T-helper 2 cell treated with Interferon-gamma antibody and Interleukin-4, amounts not matched to agents 5 μg/mL and 100 μg/mL, for 36 hours (primary cell): ENCODE measurements at regions not wholly inside any gene's neighbourhood (a gene's known extent, or its start where the extent isn't known, plus 50 kb on each side); places are given as distances from the start of the nearest gene placed in this dataset.
"Not testable (repeated sequence)": the region's sequence is repeated elsewhere in the genome, so short reads cannot be mapped to it uniquely, and the experiment has no call there.

Source experiments
- DNase-seq: peaks from one replicate; pipeline ENCODE4 v3.0.0; 2021; ENCODE audit warnings: low spot score
- H3K27ac Mint-ChIP-seq: one replicate; pipeline ENCODE4 v1.8.0; 2021; ENCODE audit warnings: mild to moderate bottlenecking, mixed read lengths
- H3K27me3 Mint-ChIP-seq: one replicate; pipeline ENCODE4 v1.8.0; 2021; ENCODE audit warnings: low read depth, mixed read lengths
- H3K36me3 Mint-ChIP-seq: one replicate; pipeline ENCODE4 v1.8.0; 2021; ENCODE audit warnings: low read depth, mixed read lengths
- H3K4me1 Mint-ChIP-seq: one replicate; pipeline ENCODE4 v1.8.0; 2021; ENCODE audit warnings: low read depth, mixed read lengths
- H3K4me3 Mint-ChIP-seq: one replicate; pipeline ENCODE4 v1.8.0; 2022; ENCODE audit warnings: mild to moderate bottlenecking, moderate library complexity, mixed read lengths
- H3K9me3 Mint-ChIP-seq: one replicate; pipeline ENCODE4 v1.8.0; 2021; ENCODE audit warnings: mixed read lengths

DNA sequence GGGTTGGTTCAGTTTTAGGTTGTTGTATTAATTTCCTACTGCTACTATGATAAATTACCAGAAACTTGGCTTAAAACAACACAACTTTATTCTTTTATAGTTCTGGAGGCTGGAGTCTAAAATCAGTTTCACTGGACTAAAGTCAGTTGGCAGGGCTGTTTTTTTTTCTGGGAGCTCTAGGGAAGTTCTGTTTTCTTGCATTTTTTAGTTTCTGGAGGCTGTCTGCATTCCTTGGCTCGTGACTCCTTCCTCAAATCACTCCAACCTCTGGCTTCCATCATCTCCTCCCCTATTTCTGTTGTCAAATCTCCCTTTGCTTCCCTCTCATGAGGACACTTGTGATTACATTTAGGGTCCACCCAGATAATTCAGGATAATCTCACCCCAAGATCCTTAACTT lies 51.3 kb upstream of the SUB1 start:
- peak overlapping the region; percentile 54 for H3K4me3 Mint-ChIP-seq

DNA sequence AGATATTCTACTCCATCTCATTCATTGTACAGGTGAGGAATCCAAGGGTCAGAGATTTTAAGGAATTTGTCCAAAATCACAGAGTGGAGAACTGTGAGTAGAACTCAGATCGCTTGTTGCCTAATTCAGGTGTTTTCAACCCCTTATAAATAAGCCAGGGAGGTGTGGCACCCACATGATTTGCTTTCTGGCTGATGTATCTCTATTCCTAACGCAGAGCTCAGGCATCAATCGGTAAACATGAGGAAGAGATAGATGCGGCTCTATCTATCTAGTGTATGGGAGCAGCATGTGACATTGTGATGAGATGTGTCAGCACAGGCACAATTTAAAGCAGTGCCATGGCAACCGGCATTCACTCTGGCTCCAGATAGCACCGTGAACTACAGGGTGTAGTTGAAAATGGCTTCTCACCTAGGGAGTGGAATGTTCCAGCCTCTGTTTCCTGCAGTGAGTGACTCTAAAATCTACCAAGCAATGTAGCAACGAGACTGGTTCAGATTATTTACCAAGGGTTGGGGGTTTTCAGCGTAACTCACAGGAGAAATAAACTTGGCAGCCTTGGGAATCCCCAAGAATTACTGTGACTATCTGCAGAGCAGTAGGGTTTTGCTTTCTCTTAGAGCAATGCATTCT lies 53.4 kb upstream of the SUB1 start:
- Mint-ChIP-seq H3K4me3 (peak overlapping the region; percentile 86), H3K4me1 (peaks cover 41% of the 10 kb centered on the region), H3K9me3 (no peaks in the 10 kb centered on the region), H3K27ac (peak overlapping the region; percentile 91), H3K27me3 (no peaks in the 10 kb centered on the region), H3K36me3 (peaks cover 2% of the 10 kb centered on the region)
- DNase-seq: peak; percentile 57

More for the DNA sequence above, 51.3 kb upstream of the SUB1 start:
- H3K36me3 Mint-ChIP-seq: peaks cover 5% of the 10 kb centered on the region
- peaks cover 61% of the 10 kb centered on the region for H3K4me1 Mint-ChIP-seq
- H3K27me3 Mint-ChIP-seq: no peaks in the 10 kb centered on the region
- DNase-seq: no peak
- H3K9me3 Mint-ChIP-seq: no peaks in the 10 kb centered on the region
- H3K27ac Mint-ChIP-seq: peak overlapping the region; percentile 56

DNA sequence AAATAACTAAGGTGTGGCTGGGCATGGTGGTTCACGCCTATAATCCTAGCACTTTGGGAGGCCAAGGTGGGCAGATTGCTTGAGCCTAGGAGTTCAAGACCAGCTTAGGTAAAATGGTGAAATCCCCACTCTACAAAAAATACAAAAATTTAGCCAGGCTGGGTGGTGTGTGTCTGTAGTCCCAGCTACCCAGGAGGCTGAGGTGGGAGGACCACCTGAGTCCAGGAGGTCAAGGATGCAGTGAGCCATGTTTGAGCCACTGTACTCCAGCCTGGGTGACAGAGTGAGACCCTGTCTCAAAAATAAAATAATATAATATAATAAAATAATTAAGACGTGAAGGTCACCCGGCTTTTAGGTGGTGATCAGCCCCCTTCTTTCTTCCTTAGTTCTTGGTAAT lies 58.0 kb upstream of the SUB1 start:
- H3K27me3 Mint-ChIP-seq, DNase-seq, H3K9me3 Mint-ChIP-seq, H3K27ac Mint-ChIP-seq, H3K36me3 Mint-ChIP-seq, H3K4me3 Mint-ChIP-seq: not testable (repeated sequence)
- H3K4me1 Mint-ChIP-seq: peaks cover 28% of the 10 kb centered on the region

DNA sequence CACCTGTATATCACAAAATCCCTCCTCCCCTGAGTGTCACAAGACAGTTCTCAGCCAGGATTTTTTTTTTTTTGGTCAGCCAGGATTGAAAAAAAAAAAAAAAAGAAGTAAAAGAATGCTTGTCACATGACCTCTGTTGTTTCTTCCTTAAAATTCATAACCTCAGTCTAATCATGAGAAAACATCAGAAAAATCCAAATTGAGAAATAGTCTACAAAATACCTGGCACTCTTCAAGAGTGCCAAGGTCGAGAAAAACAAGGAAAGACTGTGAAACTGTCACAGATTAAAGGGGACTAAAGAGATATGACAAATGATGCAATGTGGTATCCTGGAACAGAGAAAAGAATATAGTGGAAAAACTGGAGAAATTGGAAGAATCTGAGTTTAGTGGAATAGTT lies 58.5 kb upstream of the SUB1 start:
- Mint-ChIP-seq H3K9me3 (no peaks in the 10 kb centered on the region), H3K4me1 (peaks cover 27% of the 10 kb centered on the region), H3K27ac (no peak overlapping the region), H3K27me3 (no peaks in the 10 kb centered on the region), H3K36me3 (no peaks in the 10 kb centered on the region), H3K4me3 (no peak overlapping the region)
- DNase-seq: no peak

DNA sequence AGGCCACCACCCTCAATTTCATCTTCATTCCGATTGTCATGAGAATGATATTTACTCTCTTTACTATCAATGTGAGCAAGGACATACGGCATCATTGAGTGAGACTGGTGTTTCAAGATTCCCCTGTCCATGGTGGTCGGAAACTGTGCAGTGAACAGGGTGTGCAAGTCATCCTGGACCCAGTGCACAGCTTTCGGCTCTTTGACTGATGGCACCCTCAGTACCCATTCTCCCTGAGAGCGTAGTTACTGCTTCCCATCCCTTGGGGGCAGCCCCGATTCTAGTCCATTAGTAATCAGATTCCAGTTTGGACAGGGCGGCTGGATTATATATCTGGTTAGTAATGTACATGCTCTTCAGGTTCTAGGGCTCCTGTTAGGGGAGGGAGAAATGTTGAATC lies 61.7 kb upstream of the SUB1 start:
- H3K27ac Mint-ChIP-seq: no peak overlapping the region
- H3K4me3 Mint-ChIP-seq: no peak overlapping the region
- no peaks in the 10 kb centered on the region for H3K9me3 Mint-ChIP-seq
- DNase-seq: no peak
- H3K27me3 Mint-ChIP-seq: peaks cover 4% of the 10 kb centered on the region
- no peaks in the 10 kb centered on the region for H3K36me3 Mint-ChIP-seq
- peaks cover 23% of the 10 kb centered on the region for H3K4me1 Mint-ChIP-seq

DNA sequence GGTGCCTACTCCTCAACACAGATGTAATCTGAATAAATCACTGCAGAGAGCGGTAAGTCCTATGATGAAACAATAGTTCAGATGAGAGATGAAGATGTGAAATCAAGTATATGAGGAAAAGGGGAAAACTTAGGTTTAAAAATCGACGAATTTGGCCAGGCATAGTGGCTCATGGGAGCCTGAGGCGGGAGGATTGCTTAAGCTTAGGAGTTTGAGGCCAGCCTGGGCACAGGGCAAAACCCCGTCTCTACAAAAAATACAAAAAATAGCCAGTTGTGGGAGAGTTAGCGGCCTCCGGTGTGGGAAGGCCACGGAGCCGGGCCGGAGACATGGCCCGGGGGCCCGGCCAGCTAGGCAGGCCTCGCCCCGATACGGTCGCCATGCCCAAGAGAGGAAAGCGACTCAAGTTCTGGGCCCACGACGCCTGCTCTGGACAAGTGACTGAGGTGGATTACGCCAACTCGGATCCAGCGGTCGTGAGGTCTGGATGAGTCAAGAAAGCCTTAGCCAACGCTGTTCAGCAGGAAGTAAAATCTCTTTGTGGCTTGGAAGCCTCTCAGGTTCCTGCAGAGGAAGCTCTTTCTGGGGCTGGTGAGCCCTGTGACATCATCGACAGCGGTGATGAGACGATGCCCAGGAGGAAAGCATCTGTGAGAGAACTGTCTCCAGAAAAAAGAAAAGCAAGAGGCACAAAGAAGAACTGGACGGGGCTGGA lies 62.8 kb upstream of the SUB1 start:
- no peaks in the 10 kb centered on the region for H3K36me3 Mint-ChIP-seq
- peak overlapping the region; percentile 62 for H3K27ac Mint-ChIP-seq
- peak overlapping the region; percentile 29 for H3K4me3 Mint-ChIP-seq
- peaks cover 4% of the 10 kb centered on the region for H3K27me3 Mint-ChIP-seq
- DNase-seq: peak; percentile 59
- peaks cover 23% of the 10 kb centered on the region for H3K4me1 Mint-ChIP-seq
- no peaks in the 10 kb centered on the region for H3K9me3 Mint-ChIP-seq

DNA sequence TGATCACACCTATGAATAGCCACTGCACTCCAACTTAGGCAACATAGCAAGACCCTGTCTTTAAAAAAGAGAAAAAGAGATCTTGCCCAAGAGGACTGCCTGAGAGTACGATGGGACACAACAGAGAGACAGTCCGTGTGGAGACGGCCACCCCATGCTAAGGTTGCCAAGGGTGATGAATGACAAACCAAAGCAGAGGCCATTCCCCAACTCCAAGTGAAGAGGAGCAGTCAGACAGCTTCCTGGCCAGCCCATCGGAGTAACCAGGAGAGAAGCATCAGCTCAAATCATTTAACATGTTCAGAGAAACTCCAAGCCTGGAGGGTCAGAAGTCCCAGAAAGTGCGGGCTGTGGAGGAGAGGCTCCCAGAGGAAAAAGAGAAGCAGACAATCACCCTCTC lies 63.9 kb upstream of the SUB1 start:
- H3K4me3 Mint-ChIP-seq: no peak overlapping the region
- H3K4me1 Mint-ChIP-seq: peaks cover 19% of the 10 kb centered on the region
- H3K27ac Mint-ChIP-seq: no peak overlapping the region
- no peak for DNase-seq
- no peaks in the 10 kb centered on the region for H3K36me3 Mint-ChIP-seq
- H3K9me3 Mint-ChIP-seq: no peaks in the 10 kb centered on the region
- H3K27me3 Mint-ChIP-seq: peaks cover 8% of the 10 kb centered on the region

DNA sequence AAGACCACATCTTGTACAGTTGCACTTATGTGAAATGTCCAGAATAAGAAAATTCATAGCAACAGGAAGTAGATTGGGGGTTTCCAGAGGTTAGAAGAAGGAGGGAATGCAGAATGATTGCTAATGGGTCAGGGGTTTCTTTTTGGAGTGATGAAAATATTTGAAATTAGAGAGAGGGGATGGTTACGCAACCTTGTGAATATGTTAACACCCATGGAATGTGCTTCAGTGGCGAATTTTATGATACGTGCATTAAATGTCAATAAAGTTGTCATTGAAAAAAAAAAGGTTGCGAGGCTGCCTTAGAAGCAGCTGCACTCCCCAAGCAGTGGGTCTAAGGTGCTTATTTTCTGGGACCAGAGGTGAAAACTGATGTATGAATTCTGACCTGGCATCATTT lies 64.4 kb upstream of the SUB1 start:
- Mint-ChIP-seq H3K36me3 (no peaks in the 10 kb centered on the region), H3K4me3 (no peak overlapping the region), H3K27me3 (peaks cover 8% of the 10 kb centered on the region), H3K27ac (no peak overlapping the region), H3K4me1 (peaks cover 19% of the 10 kb centered on the region), H3K9me3 (no peaks in the 10 kb centered on the region)
- no peak for DNase-seq

DNA sequence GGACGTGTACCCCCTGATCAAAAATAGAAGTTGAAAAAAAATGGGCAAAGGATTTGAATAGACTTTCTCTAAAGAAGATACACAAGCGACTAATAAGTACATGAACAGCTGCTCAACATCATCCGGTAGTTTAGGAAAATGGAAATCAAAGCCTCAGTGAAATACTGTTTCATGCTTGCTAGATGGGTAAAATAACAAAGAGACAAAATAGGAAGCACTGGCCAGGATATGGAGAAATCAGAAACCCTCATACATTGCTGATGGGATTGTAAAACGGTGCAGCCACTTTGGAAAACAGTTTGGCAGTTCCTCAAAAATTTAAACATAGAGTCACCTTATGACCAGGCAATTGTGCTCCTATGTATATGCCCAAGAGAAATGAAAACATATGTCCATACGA lies 65.0 kb upstream of the SUB1 start:
- Mint-ChIP-seq H3K27ac (no peak overlapping the region), H3K27me3 (peaks cover 8% of the 10 kb centered on the region), H3K9me3 (no peaks in the 10 kb centered on the region), H3K36me3 (no peaks in the 10 kb centered on the region), H3K4me1 (peaks cover 19% of the 10 kb centered on the region), H3K4me3 (no peak overlapping the region)
- DNase-seq: no peak

DNA sequence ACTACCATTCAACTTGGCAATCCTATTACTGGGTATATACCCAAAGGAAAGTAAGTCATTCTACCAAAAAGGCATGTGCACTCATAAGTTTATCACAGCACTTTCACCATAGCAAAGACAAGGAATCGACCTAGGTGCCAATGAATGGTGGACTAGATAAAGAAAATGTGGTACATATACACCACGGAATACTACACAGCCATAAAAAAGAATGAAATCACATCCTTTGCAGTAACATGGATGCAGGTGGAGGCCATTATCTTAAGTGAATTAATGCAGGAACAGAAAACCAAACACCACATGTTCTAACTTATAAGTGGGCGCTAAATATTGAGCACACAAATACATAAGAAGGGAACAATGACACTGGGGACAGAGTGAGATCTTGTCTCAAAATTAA lies 65.8 kb upstream of the SUB1 start:
- H3K36me3 Mint-ChIP-seq: no peaks in the 10 kb centered on the region
- no peaks in the 10 kb centered on the region for H3K9me3 Mint-ChIP-seq
- peaks cover 19% of the 10 kb centered on the region for H3K4me1 Mint-ChIP-seq
- DNase-seq: no peak
- no peak overlapping the region for H3K27ac Mint-ChIP-seq
- H3K27me3 Mint-ChIP-seq: peaks cover 8% of the 10 kb centered on the region
- no peak overlapping the region for H3K4me3 Mint-ChIP-seq

DNA sequence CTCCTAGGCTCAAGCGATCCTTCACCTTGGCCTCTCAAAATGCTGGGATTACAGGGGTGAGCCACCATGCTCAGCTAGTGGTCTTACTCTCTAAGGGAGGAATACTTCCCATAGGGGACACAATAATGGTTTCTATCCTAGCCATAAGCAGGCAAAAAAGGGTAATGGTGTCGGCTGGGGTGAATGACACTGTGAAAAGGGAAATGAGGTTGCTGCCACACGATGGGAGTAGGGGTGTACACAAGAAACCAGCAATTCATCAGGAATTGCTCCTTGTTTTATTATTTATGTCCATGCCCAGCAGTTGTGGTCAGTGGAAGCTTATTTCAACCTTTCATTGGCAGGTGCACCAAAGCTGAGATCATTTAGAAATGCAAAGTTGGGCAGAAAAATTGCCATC lies 70.3 kb upstream of the ZFR start:
- no peaks in the 10 kb centered on the region for H3K9me3 Mint-ChIP-seq
- peaks cover 8% of the 10 kb centered on the region for H3K27me3 Mint-ChIP-seq
- DNase-seq: no peak
- no peak overlapping the region for H3K27ac Mint-ChIP-seq
- H3K36me3 Mint-ChIP-seq: no peaks in the 10 kb centered on the region
- H3K4me3 Mint-ChIP-seq: no peak overlapping the region
- no peaks in the 10 kb centered on the region for H3K4me1 Mint-ChIP-seq

DNA sequence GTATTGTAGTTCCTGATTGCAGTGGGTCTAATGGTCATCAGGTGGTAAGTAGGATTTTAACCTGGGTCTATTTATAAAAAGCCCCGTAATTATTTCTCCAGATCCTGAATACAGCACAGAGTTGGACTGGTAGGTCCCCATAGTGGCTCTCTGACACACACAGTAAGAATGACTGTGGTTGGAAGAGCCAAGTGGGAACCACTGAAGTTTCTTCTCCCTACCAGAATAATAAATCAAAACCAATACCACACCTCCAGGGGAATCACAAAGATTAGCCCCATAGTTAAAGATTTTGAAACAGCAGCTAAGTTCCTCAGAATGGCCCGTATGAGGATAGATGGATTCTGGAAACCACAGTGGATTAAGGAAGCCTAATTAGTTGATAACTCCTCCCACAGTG lies 68.4 kb upstream of the ZFR start:
- Mint-ChIP-seq H3K36me3 (no peaks in the 10 kb centered on the region), H3K9me3 (no peaks in the 10 kb centered on the region), H3K27ac (no peak overlapping the region), H3K4me3 (no peak overlapping the region), H3K27me3 (peaks cover 3% of the 10 kb centered on the region), H3K4me1 (no peaks in the 10 kb centered on the region)
- no peak for DNase-seq

DNA sequence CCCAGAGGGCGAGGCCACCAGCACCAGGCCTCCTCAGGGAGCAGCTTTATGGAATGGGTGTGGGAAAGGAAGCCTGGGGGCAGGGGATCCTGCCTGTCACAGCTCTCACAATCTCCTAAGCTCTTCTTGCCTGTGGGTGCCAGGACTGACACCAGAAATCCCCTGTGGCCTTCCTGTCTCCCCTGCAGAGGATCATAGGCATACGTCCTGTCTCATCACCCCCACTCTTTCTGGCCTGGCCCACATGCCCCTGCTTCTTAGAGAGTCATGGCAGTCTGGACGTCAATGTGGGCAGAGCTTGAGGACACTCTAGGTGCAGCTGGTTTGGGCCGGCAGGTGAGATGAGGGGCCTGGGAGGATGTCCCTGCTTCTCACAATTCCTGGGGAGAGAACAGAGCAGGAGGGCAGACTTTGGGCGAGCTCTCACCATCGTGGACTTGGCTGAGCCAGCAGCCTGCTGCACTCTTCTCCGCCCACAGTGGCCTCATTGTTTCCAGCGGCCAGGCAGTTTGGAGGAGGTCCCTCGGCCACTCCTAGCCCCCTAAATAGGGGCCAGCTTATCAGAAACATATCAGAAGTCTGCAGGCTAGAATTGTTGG lies 67.3 kb upstream of the ZFR start:
- Mint-ChIP-seq H3K27ac (no peak overlapping the region), H3K4me3 (no peak overlapping the region), H3K4me1 (no peaks in the 10 kb centered on the region), H3K9me3 (no peaks in the 10 kb centered on the region), H3K27me3 (peaks cover 1% of the 10 kb centered on the region), H3K36me3 (no peaks in the 10 kb centered on the region)
- no peak for DNase-seq

DNA sequence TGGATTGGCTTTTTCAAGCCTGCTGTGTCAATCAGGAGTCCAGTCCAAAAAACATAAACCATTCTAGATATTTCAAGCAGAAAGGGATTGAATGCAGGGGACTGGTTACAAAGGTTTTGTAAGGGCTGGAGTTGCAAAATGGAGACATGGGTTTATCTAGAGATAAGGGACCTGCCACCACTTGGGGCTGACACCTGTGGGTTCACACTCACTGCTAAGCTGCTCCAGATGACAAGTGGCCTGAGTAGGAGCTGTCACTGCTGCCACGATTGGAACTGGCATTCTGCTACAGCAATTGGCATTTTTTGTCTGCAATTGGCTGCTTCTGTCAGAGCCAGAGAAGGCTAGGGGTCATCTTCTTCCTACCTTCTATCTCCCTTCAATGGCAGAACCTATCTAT lies 66.3 kb upstream of the ZFR start:
- Mint-ChIP-seq H3K4me3 (no peak overlapping the region), H3K27me3 (no peaks in the 10 kb centered on the region), H3K9me3 (no peaks in the 10 kb centered on the region), H3K4me1 (peaks cover 3% of the 10 kb centered on the region), H3K36me3 (no peaks in the 10 kb centered on the region), H3K27ac (no peak overlapping the region)
- no peak for DNase-seq
